ENCODE measurements at regions not wholly inside any gene's neighbourhood (a gene's known extent, or its start where the extent isn't known, plus 50 kb on each side); places are given as distances from the start of the nearest gene placed in this dataset.

GRCh38 chr18:60111525-60111924 lies 211.7 kb downstream of the PMAIP1 start:
- TF ChIP-seq, protein P1, sequence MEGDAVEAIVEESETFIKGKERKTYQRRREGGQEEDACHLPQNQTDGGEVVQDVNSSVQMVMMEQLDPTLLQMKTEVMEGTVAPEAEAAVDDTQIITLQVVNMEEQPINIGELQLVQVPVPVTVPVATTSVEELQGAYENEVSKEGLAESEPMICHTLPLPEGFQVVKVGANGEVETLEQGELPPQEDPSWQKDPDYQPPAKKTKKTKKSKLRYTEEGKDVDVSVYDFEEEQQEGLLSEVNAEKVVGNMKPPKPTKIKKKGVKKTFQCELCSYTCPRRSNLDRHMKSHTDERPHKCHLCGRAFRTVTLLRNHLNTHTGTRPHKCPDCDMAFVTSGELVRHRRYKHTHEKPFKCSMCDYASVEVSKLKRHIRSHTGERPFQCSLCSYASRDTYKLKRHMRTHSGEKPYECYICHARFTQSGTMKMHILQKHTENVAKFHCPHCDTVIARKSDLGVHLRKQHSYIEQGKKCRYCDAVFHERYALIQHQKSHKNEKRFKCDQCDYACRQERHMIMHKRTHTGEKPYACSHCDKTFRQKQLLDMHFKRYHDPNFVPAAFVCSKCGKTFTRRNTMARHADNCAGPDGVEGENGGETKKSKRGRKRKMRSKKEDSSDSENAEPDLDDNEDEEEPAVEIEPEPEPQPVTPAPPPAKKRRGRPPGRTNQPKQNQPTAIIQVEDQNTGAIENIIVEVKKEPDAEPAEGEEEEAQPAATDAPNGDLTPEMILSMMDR (IDR thresholded peaks at IDR 0.05; ENCODE audit: poor library complexity), result no peak
- no peak for TF ChIP-seq EZH2phosphoT487 (IDR thresholded peaks at IDR 0.05; ENCODE audit: low read depth, severe bottlenecking, unreplicated experiment)
